ENCODE measurements at regions not wholly inside any gene's neighbourhood (a gene's known extent, or its start where the extent isn't known, plus 50 kb on each side); places are given as distances from the start of the nearest gene placed in this dataset.

GRCh38 chr17:71398800-71399219, 722.0 kb upstream of the SOX9 start:
- no peak for DNase-seq (ENCODE audit: low spot score)

- DNase-seq (ENCODE audit: low spot score) = no peak
These were observed 721.6 kb upstream of the SOX9 start for GRCh38 chr17:71399221-71399620.

GRCh38 chr17:71399649-71400048, 721.2 kb upstream of the SOX9 start:
- DNase-seq (ENCODE audit: low spot score) = no peak

GRCh38 chr17:71402007-71402406, 718.8 kb upstream of the SOX9 start:
- DNase-seq (ENCODE audit: low spot score) = no peak

GRCh38 chr17:71402661-71403141, 718.1 kb upstream of the SOX9 start:
- no peak for DNase-seq (ENCODE audit: low spot score)

GRCh38 chr17:71405101-71405500, 715.7 kb upstream of the SOX9 start:
- DNase-seq (ENCODE audit: low spot score) = no peak

- DNase-seq (ENCODE audit: low spot score) = no peak
These were observed 712.8 kb upstream of the SOX9 start for GRCh38 chr17:71407981-71408380.

GRCh38 chr17:71409137-71409536, 711.7 kb upstream of the SOX9 start:
- no peak for DNase-seq (ENCODE audit: low spot score)

GRCh38 chr17:71409712-71410111, 711.1 kb upstream of the SOX9 start:
- peak; percentile 41 for DNase-seq (ENCODE audit: low spot score)

GRCh38 chr17:71412803-71413202, 708.0 kb upstream of the SOX9 start:
- DNase-seq (ENCODE audit: low spot score) = peak; percentile 79

GRCh38 chr17:71413935-71414334, 706.9 kb upstream of the SOX9 start:
- DNase-seq (ENCODE audit: low spot score) = no peak

GRCh38 chr17:71417142-71417541, 703.7 kb upstream of the SOX9 start:
- DNase-seq (ENCODE audit: low spot score) = no peak

- DNase-seq (ENCODE audit: low spot score) = no peak
These were observed 697.9 kb upstream of the SOX9 start for GRCh38 chr17:71422968-71423367.

- no peak for DNase-seq (ENCODE audit: low spot score)
These were observed 696.8 kb upstream of the SOX9 start for GRCh38 chr17:71423871-71424546.

- DNase-seq (ENCODE audit: low spot score) = no peak
These were observed 693.0 kb upstream of the SOX9 start for GRCh38 chr17:71427801-71428200.

GRCh38 chr17:71428897-71429296, 691.9 kb upstream of the SOX9 start:
- DNase-seq (ENCODE audit: low spot score) = no peak

GRCh38 chr17:71430281-71430680, 690.5 kb upstream of the SOX9 start:
- DNase-seq (ENCODE audit: low spot score) = no peak

GRCh38 chr17:71431146-71431545, 689.7 kb upstream of the SOX9 start:
- no peak for DNase-seq (ENCODE audit: low spot score)

GRCh38 chr17:71432378-71433315, 688.2 kb upstream of the SOX9 start:
- no peak for DNase-seq (ENCODE audit: low spot score)

- no peak for DNase-seq (ENCODE audit: low spot score)
These were observed 686.1 kb upstream of the SOX9 start for GRCh38 chr17:71434716-71435115.

- DNase-seq (ENCODE audit: low spot score) = no peak
These were observed 684.3 kb upstream of the SOX9 start for GRCh38 chr17:71436479-71436878.

- no peak for DNase-seq (ENCODE audit: low spot score)
These were observed 683.7 kb upstream of the SOX9 start for GRCh38 chr17:71437166-71437565.

GRCh38 chr17:71438631-71439146, 682.1 kb upstream of the SOX9 start:
- peak; percentile 38 for DNase-seq (ENCODE audit: low spot score)
